ENCODE measurements at regions not wholly inside any gene's neighbourhood (a gene's known extent, or its start where the extent isn't known, plus 50 kb on each side); places are given as distances from the start of the nearest gene placed in this dataset.

- H3K4me3 ChIP-seq = no peak overlapping the region
These were observed 599.0 kb downstream of the TYW1 start for GRCh38 chr7:67595431-67596180.

GRCh38 chr7:67597161-67597560 lies 600.5 kb downstream of the TYW1 start:
- Histone ChIP-seq H3K9me3 (no peaks in the 10 kb centered on the region), H3K27ac (no peak overlapping the region), H3K27me3 (peaks cover 20% of the 10 kb centered on the region), H3K36me3 (no peaks in the 10 kb centered on the region), H3K4me1 (no peaks in the 10 kb centered on the region), H3K4me3 (no peak overlapping the region)
- WGBS = 92% methylated on average over 3 of the region's 3 CpGs
- no peak for TF ChIP-seq POLR2AphosphoS5 (IDR thresholded peaks at IDR 0.05)
- no peak for TF ChIP-seq EP300 (IDR thresholded peaks at IDR 0.05)
- no peak for TF ChIP-seq POLR2A (IDR thresholded peaks at IDR 0.05)
- TF ChIP-seq CTCF (IDR thresholded peaks at IDR 0.05) = no peak
- DNase-seq (ENCODE audit: low spot score in 2 of 2) = no peak

More at GRCh38 chr7:67595431-67596180, 599.0 kb downstream of the TYW1 start:
- DNase-seq (ENCODE audit: low spot score in 2 of 2) = no peak
- Histone ChIP-seq H3K4me1 (no peaks in the 10 kb centered on the region), H3K36me3 (no peaks in the 10 kb centered on the region), H3K27me3 (peaks cover 20% of the 10 kb centered on the region), H3K27ac (no peak overlapping the region), H3K9me3 (peaks cover under 1% of the 10 kb centered on the region)
- WGBS = 52% methylated on average over 15 of the region's 15 CpGs
- TF ChIP-seq EP300 (IDR thresholded peaks at IDR 0.05) (no peak), POLR2AphosphoS5 (IDR thresholded peaks at IDR 0.05) (no peak), CTCF (IDR thresholded peaks at IDR 0.05) (no peak), POLR2A (IDR thresholded peaks at IDR 0.05) (no peak)

- no peak for DNase-seq (ENCODE audit: low spot score in 2 of 2)
- Histone ChIP-seq H3K4me3 (no peak overlapping the region), H3K9me3 (no peaks in the 10 kb centered on the region), H3K27ac (no peak overlapping the region), H3K4me1 (no peaks in the 10 kb centered on the region), H3K36me3 (no peaks in the 10 kb centered on the region), H3K27me3 (peaks cover 16% of the 10 kb centered on the region)
- no peak for TF ChIP-seq EP300 (IDR thresholded peaks at IDR 0.05)
These were observed 601.8 kb downstream of the TYW1 start for GRCh38 chr7:67598469-67598868.

- H3K4me3 ChIP-seq = no peak overlapping the region
- H3K4me1 ChIP-seq = no peaks in the 10 kb centered on the region
- H3K9me3 ChIP-seq = no peaks in the 10 kb centered on the region
- WGBS = 85% methylated on average over 10 of the region's 10 CpGs
- H3K27ac ChIP-seq = no peak overlapping the region
- TF ChIP-seq POLR2AphosphoS5 (IDR thresholded peaks at IDR 0.05) (no peak), CTCF (IDR thresholded peaks at IDR 0.05) (no peak), EP300 (IDR thresholded peaks at IDR 0.05) (no peak), POLR2A (IDR thresholded peaks at IDR 0.05) (no peak)
- no peak for DNase-seq (ENCODE audit: low spot score in 2 of 2)
- H3K27me3 ChIP-seq = peaks cover 7% of the 10 kb centered on the region
- H3K36me3 ChIP-seq = no peaks in the 10 kb centered on the region
These were observed 602.9 kb downstream of the TYW1 start for GRCh38 chr7:67599331-67600062.

GRCh38 chr7:67602246-67602887 lies 605.7 kb downstream of the TYW1 start:
- Histone ChIP-seq H3K36me3 (no peaks in the 10 kb centered on the region), H3K4me1 (no peaks in the 10 kb centered on the region), H3K4me3 (no peak overlapping the region), H3K9me3 (no peaks in the 10 kb centered on the region), H3K27me3 (no peaks in the 10 kb centered on the region), H3K27ac (no peak overlapping the region)
- no peak for DNase-seq (ENCODE audit: low spot score in 2 of 2)
- no peak for TF ChIP-seq CTCF (IDR thresholded peaks at IDR 0.05)
- no peak for TF ChIP-seq POLR2AphosphoS5 (IDR thresholded peaks at IDR 0.05)
- TF ChIP-seq EP300 (IDR thresholded peaks at IDR 0.05) = no peak
- TF ChIP-seq POLR2A (IDR thresholded peaks at IDR 0.05) = no peak
- 78% methylated on average over 12 of the region's 12 CpGs for WGBS
